ENCODE measurements at regions not wholly inside any gene's neighbourhood (a gene's known extent, or its start where the extent isn't known, plus 50 kb on each side); places are given as distances from the start of the nearest gene placed in this dataset.

- no peak overlapping the region for H3K27ac ChIP-seq
- intact Hi-C loops (cut with DNase I; ENCODE audit: low total_unique reads): no loop called here
- no peak for TF ChIP-seq POLR2A (IDR thresholded peaks at IDR 0.05)
- TF ChIP-seq CTCF (IDR thresholded peaks at IDR 0.05): no peak
- no peak for DNase-seq
- no peaks in the 10 kb centered on the region for H3K27me3 ChIP-seq
- no peaks in the 10 kb centered on the region for H3K36me3 ChIP-seq (ENCODE audit: low read depth, missing control alignments)
- H3K4me3 ChIP-seq: no peak overlapping the region
- WGBS, 2 donors: 74 to 86% methylated on average over 1 of the region's 1 CpG
- no peaks in the 10 kb centered on the region for H3K9me3 ChIP-seq
- no peaks in the 10 kb centered on the region for H3K4me1 ChIP-seq
These were observed 312.7 kb upstream of the IGFBP3 start for GRCh38 chr7:46233585-46234329.

- no peak for DNase-seq
- intact Hi-C loops (cut with DNase I; ENCODE audit: low total_unique reads): no loop called here
- no peak overlapping the region for H3K4me3 ChIP-seq
- H3K9me3 ChIP-seq: no peaks in the 10 kb centered on the region
- no peak overlapping the region for H3K27ac ChIP-seq
- TF ChIP-seq CTCF (IDR thresholded peaks at IDR 0.05) (no peak), POLR2A (IDR thresholded peaks at IDR 0.05) (no peak)
- H3K4me1 ChIP-seq: no peaks in the 10 kb centered on the region
- no peaks in the 10 kb centered on the region for H3K36me3 ChIP-seq (ENCODE audit: low read depth, missing control alignments)
- H3K27me3 ChIP-seq: no peaks in the 10 kb centered on the region
These were observed 309.9 kb upstream of the IGFBP3 start for GRCh38 chr7:46230990-46231305.

GRCh38 chr7:46230298-46230989 is 309.4 kb upstream of the IGFBP3 start:
- intact Hi-C loops (cut with DNase I; ENCODE audit: low total_unique reads): no loop called here
- no peaks in the 10 kb centered on the region for H3K36me3 ChIP-seq (ENCODE audit: low read depth, missing control alignments)
- H3K27ac ChIP-seq: no peak overlapping the region
- 50 to 82% methylated on average over 3 of the region's 3 CpGs for WGBS, 2 donors
- DNase-seq: no peak
- no peaks in the 10 kb centered on the region for H3K4me1 ChIP-seq
- H3K27me3 ChIP-seq: no peaks in the 10 kb centered on the region
- no peaks in the 10 kb centered on the region for H3K9me3 ChIP-seq
- no peak overlapping the region for H3K4me3 ChIP-seq
- no peak for TF ChIP-seq CTCF (IDR thresholded peaks at IDR 0.05)
- no peak for TF ChIP-seq POLR2A (IDR thresholded peaks at IDR 0.05)

GRCh38 chr7:46229409-46229808 is 308.3 kb upstream of the IGFBP3 start:
- WGBS, 2 donors: 67 to 79% methylated on average over 4 of the region's 4 CpGs
- DNase-seq: no peak
- no peaks in the 10 kb centered on the region for H3K9me3 ChIP-seq
- H3K27ac ChIP-seq: no peak overlapping the region
- H3K36me3 ChIP-seq (ENCODE audit: low read depth, missing control alignments): no peaks in the 10 kb centered on the region
- H3K4me3 ChIP-seq: no peak overlapping the region
- no peaks in the 10 kb centered on the region for H3K4me1 ChIP-seq
- TF ChIP-seq CTCF (IDR thresholded peaks at IDR 0.05) (no peak), POLR2A (IDR thresholded peaks at IDR 0.05) (no peak)
- no peaks in the 10 kb centered on the region for H3K27me3 ChIP-seq
- intact Hi-C loops (cut with DNase I; ENCODE audit: low total_unique reads): no loop called here

- H3K27ac ChIP-seq: no peak overlapping the region
- H3K36me3 ChIP-seq (ENCODE audit: low read depth, missing control alignments): no peaks in the 10 kb centered on the region
- TF ChIP-seq POLR2A (IDR thresholded peaks at IDR 0.05): no peak
- no peaks in the 10 kb centered on the region for H3K4me1 ChIP-seq
- no peaks in the 10 kb centered on the region for H3K27me3 ChIP-seq
- no peak overlapping the region for H3K4me3 ChIP-seq
- 74 to 78% methylated on average over 3 of the region's 3 CpGs for WGBS, 2 donors
- intact Hi-C loops (cut with DNase I; ENCODE audit: low total_unique reads): no loop called here
- DNase-seq: no peak
- H3K9me3 ChIP-seq: no peaks in the 10 kb centered on the region
These were observed 305.8 kb upstream of the IGFBP3 start for GRCh38 chr7:46226860-46227259.
